BE2C (cell line): ENCODE measurements at regions not wholly inside any gene's neighbourhood (a gene's known extent, or its start where the extent isn't known, plus 50 kb on each side); places are given as distances from the start of the nearest gene placed in this dataset.

Source experiments
- DNase-seq: peaks from one replicate; pipeline ENCODE4 v3.0.0-alpha.2; 2020
- H3K27me3 ChIP-seq: fragments of 250-450 bp; sonication (Bioruptor Pico); 2 replicates; pipeline ENCODE4 v1.5.1; 2020; ENCODE audit warnings: mild to moderate bottlenecking
- H3K36me3 ChIP-seq: fragments of 250-450 bp; sonication (Bioruptor Pico); 2 replicates; pipeline ENCODE4 v1.5.1; 2020; ENCODE audit warnings: mild to moderate bottlenecking
- H3K4me1 ChIP-seq: fragments of 250-450 bp; sonication (Bioruptor Pico); 2 replicates; pipeline ENCODE4 v1.5.1; 2020
- H3K4me3 ChIP-seq: 2 replicates; pipeline ENCODE4 v1.5.1; 2011; ENCODE audit warnings: low read depth, low read length
- H3K9me3 ChIP-seq: fragments of 250-450 bp; sonication (Bioruptor Pico); 2 replicates; pipeline ENCODE4 v1.5.1; 2020
- CTCF ChIP-seq: IDR thresholded peaks from 2 replicates; pipeline ENCODE4 v1.5.1; 2012; ENCODE audit warnings: mild to moderate bottlenecking, low read depth, low read length

DNA sequence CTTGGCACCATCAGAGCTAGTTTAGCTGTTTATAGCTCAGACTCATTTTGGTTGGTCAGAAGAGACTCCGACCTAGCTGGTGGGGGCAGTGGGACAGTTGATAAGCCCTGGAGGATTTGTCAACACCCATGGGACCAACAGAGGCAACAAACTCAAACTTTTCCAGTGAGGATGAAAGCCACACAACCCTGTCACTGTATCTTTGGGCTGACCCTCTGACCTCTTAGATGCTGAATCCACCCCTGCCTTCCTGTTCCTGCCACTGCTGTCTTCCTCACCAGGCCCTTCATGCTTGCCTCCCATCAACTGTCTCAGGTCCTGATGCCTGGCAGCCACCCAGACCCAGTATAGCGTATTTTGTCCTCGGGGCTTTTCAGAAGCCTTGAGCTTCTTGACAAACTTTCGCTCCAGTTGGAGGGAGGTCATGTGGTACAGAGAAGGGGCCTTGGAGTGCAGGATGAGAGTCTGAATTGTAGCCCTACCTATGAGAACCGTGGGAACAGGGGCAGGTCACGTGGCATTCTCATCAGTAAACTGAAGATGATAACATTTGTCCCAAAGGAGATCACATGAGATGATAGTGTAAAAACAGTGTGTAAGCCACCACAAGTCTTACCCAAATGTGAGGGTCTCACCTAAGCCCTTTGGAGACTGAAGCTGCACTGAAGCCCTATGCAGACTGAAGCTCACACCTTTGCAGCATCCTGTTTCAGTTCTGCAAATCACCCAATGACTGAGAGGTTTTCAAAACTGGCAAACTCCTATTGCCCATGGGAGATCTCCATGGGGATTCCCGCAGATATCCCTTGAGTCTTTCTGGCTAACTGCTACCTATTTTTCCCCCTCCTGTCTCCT, 72.0 kb upstream of the F13A1 start:
- Histone ChIP-seq H3K4me1 (no peaks in the 10 kb centered on the region), H3K4me3 (no peak overlapping the region), H3K36me3 (no peaks in the 10 kb centered on the region), H3K9me3 (no peaks in the 10 kb centered on the region), H3K27me3 (no peaks in the 10 kb centered on the region)
- TF ChIP-seq CTCF = no peak
- no peak for DNase-seq

DNA sequence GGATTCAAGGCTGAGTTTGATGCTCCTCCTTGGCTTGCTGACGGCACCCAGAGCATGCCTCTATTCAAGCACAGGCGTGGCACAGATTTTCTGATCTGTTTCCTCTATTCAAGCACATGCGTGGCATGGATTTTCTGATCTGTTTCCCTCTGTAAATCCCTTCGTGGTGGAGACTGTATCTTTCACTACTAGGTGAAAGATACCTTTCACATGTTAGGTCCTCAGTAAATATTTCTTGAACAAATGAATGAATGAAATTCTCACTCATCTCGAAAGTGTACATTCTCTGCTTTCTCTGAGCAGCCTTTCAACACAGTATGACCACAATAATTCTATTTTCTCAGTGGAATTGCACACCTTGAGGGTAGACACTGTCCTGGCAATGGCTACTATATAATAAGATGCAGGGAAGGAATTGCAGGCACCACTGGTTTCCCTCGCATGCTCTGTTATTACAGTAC, 72.6 kb upstream of the F13A1 start:
- no peak for TF ChIP-seq CTCF

DNA sequence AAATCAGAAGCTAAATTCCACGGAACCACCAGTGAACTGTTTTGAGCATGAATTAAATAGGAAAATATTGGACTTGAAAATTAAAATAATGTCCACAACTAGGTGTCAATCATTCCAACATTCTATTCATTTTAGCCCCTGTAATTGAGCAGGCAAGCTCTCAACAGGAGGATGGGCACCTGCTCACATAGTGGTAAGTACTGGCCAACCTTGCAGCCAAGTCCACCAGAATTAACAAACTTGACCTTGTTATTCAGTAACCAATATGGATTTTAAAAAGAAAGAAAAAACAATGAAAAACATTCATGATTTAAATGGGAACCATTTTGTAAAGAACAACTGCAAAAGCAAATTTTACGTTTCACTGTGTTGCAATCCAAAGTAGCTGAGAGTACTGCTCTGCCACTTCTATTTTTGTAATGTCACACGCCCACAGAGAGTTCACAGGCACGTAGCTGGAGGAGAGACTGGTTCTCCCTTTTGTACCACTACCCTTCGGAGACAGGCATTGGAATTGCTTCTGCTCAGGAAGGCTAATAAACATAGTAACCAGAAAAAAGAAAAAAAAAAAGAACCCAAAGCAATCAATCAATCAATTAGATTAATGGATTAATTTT, 75.2 kb upstream of the F13A1 start:
- Histone ChIP-seq H3K9me3 (no peaks in the 10 kb centered on the region), H3K27me3 (no peaks in the 10 kb centered on the region), H3K36me3 (no peaks in the 10 kb centered on the region), H3K4me3 (no peak overlapping the region), H3K4me1 (no peaks in the 10 kb centered on the region)
- DNase-seq = no peak
- no peak for TF ChIP-seq CTCF

More for the DNA sequence above, 72.6 kb upstream of the F13A1 start:
- DNase-seq = no peak
- Histone ChIP-seq H3K36me3 (no peaks in the 10 kb centered on the region), H3K9me3 (no peaks in the 10 kb centered on the region), H3K4me3 (no peak overlapping the region), H3K27me3 (no peaks in the 10 kb centered on the region), H3K4me1 (no peaks in the 10 kb centered on the region)

GRCh38 chr6:6397842-6398241, 77.4 kb upstream of the F13A1 start:
- Histone ChIP-seq H3K36me3 (no peaks in the 10 kb centered on the region), H3K27me3 (no peaks in the 10 kb centered on the region), H3K9me3 (no peaks in the 10 kb centered on the region), H3K4me1 (no peaks in the 10 kb centered on the region), H3K4me3 (no peak overlapping the region)
- no peak for TF ChIP-seq CTCF
- DNase-seq = no peak

DNA sequence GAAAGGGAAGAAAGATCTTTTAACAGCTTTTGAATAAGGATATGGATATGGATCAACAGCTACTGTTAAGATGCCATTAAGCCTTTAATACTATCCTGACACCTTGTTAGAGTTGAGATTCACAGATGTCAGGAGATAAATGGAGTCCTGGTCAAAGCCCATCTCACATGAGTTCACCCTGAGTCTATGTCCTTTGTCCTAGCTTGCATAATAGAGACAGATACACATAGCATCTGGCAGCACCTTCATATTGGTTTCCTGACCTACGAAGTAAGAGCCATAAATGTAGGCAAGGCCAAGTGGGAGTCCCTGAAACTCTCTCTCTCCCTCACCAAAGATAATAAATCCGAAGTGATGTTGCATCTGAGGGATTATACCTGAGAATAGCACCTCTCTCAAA, 79.1 kb upstream of the F13A1 start:
- Histone ChIP-seq H3K4me3 (no peak overlapping the region), H3K4me1 (no peaks in the 10 kb centered on the region), H3K36me3 (no peaks in the 10 kb centered on the region), H3K9me3 (no peaks in the 10 kb centered on the region), H3K27me3 (no peaks in the 10 kb centered on the region)
- DNase-seq = no peak
- no peak for TF ChIP-seq CTCF

DNA sequence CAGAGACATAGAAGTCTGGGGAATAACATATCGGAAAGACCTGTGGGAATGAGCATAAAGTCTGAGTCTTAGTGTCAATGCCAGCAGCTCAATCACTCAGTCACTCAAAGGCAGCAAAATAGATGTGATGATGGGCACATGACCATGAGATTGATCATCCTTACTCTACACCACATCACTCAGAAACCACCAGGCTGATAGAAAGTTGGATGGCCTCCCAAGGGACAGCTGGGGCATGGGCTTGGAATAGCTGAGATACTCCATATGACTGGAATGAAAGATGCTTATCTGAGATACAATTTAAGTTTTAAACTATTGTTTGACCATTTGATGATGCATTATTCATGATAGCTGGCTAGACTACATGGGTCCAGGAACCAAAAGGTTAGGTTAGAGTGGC, 80.9 kb upstream of the F13A1 start:
- Histone ChIP-seq H3K9me3 (no peaks in the 10 kb centered on the region), H3K36me3 (no peaks in the 10 kb centered on the region), H3K27me3 (no peaks in the 10 kb centered on the region), H3K4me3 (no peak overlapping the region), H3K4me1 (no peaks in the 10 kb centered on the region)
- no peak for DNase-seq
- no peak for TF ChIP-seq CTCF
